GM20000 (cell line): ENCODE measurements at regions not wholly inside any gene's neighbourhood (a gene's known extent, or its start where the extent isn't known, plus 50 kb on each side); places are given as distances from the start of the nearest gene placed in this dataset.

Source experiments
- DNase-seq: peaks from one replicate; pipeline ENCODE4 v3.0.0; 2012; ENCODE audit warnings: low spot score
- TF ChIP-seq, protein P1 (sequence below): IDR thresholded peaks from 2 replicates; pipeline ENCODE4 v1.5.1; 2012; ENCODE audit warnings: mild to moderate bottlenecking, control low read depth; ENCODE audit errors: extremely low read depth, missing control alignments

DNA sequence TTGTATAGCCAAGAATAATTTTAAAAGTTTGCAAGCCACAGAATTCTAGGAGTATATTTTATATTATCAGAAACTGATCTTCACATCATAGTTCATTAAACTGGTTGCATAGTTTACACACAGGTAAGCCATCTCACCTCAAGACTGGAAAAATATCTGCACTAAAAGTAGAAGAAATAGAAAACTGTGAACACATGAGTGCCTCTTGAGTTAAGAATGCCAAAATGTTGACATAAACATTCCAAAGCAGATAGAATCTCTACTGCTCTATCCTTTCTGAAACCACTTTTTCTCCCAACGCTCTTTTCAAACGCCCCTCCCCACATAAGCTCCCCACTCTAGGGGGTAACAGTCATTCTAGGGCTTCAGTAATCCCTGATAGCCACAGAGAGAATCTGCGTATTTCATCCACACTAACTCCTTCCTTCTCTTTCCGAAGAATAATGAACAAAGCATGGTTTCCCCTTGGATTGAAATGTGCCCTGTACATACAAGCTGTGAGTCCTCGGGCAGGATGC lies 201.5 kb downstream of the IRS2 start:
- no peak for DNase-seq
- TF ChIP-seq, protein P1, sequence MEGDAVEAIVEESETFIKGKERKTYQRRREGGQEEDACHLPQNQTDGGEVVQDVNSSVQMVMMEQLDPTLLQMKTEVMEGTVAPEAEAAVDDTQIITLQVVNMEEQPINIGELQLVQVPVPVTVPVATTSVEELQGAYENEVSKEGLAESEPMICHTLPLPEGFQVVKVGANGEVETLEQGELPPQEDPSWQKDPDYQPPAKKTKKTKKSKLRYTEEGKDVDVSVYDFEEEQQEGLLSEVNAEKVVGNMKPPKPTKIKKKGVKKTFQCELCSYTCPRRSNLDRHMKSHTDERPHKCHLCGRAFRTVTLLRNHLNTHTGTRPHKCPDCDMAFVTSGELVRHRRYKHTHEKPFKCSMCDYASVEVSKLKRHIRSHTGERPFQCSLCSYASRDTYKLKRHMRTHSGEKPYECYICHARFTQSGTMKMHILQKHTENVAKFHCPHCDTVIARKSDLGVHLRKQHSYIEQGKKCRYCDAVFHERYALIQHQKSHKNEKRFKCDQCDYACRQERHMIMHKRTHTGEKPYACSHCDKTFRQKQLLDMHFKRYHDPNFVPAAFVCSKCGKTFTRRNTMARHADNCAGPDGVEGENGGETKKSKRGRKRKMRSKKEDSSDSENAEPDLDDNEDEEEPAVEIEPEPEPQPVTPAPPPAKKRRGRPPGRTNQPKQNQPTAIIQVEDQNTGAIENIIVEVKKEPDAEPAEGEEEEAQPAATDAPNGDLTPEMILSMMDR, result no peak

DNA sequence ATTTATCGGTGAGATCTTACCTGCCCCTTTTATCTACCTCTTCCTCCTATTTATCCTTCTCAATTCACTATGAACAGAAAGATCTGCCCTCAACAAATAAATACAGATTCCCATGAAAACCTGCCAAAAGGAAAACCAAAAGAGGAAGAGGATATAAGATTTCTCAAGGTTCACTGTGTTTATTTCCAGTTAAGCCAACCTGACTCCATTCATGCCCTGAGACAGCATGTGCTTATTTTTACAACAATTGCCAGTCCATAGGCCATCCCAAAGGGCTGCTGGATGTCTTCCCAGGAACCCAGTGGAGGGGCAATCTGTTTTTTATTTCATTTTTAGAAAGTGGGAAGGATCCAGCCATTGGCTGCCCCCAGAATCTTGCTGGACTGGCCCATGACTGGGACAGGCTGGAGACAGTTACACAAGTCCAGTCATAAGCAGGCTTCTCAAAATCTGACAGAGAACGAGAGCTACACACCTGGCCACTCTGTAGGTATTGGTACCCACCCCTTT lies 209.1 kb downstream of the IRS2 start:
- no peak for DNase-seq
- TF ChIP-seq, protein P1, result no peak

DNA sequence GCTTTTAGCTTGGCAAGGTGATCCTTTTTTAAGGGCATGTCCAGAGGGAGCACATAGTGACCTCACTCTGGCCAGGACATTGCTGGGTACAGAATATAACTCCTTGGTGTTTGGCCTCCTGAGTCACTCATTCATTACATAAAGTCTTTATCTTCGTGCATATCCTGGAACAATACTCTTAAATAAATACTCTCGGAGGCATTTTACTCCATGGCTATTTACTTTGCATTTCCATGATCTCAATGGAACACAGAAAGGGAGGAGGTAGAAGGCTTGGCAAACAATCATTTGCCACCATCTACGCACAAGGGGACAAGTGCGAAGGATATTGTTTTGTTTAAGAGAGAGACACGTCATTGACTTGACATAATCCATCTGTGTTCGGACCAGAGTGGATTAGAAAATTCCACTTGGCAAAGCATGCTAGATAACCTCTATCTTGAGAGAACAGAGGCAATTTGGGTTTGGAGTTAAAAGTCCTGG lies 210.0 kb downstream of the IRS2 start:
- TF ChIP-seq, protein P1, result no peak
- DNase-seq, result no peak

DNA sequence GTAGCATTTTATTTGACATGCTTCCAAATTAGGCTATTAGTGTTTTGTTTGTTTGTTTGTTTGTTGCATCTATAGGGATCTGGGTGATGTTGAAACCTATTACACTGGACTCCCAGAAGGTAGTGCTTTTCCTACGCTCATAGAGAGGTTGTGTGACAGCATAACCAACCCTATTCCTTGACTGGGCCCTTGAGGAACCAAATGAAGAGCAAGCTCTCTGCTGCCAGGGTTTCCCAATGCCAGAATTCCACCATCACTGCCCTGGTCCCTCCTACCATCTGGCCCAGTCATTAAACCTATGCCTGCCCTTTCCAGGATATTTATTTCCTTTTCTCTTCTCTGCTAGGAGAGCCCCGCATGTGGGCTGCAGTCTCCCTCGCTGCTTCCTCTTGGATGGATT lies 210.6 kb downstream of the IRS2 start:
- no peak for DNase-seq
- TF ChIP-seq, protein P1, result no peak

DNA sequence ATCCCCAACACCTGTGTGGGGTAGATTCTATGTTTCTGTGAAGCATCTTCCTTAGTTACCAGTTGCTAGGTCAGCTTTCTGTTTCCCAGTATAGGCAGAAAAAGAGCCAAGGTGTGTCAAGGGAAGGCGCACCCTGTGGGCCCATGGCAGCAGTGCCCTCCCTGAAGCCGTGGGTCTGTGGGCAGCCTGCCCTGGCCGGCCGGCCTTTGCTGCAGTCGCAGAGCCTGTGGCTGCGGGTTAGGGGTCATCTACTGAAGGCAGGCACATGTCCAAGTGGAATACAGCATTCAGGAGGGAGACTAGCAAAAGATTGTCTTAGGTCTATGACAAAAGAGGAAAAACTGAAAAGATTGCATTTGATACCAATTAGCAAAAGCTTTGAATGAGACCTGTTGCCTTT lies 214.0 kb downstream of the IRS2 start:
- no peak for DNase-seq
- TF ChIP-seq, protein P1, result no peak

DNA sequence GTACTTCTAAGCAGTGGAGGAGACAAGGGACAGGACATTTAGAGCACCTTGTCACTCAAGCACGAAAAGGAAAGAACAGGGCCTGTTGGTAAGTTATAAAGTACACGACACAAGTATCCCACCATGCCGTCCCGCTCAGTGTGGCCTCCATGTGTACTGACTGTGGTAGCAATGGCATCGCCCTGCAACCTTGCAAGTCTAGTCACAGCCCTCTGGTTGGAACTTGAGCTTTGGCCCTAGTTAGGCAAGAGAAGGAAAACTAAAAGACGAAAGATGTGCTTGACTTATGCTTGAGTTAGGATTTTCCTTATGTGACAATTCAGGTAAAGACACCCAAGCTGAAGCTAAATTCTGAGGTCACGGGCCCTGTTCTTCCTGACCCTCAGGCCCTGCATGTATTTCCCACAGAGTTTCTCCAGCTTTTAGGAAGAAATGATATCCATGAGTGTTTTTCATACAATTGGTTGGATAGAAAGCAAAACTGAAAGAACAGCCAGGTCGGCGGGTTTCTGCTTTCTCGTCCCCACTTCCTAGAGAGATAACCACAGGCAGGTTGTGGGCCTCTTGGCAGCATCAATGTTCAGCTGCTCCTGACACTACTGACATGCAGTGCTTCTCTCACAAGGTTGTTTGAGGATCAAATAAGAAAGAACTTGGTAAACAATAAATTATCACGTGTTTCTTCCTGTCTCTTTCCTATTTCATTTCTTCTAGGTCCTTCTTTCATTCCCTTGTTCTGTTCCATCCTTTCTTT lies 216.2 kb downstream of the IRS2 start:
- DNase-seq, result peak; percentile 18
- TF ChIP-seq, protein P1, result no peak

DNA sequence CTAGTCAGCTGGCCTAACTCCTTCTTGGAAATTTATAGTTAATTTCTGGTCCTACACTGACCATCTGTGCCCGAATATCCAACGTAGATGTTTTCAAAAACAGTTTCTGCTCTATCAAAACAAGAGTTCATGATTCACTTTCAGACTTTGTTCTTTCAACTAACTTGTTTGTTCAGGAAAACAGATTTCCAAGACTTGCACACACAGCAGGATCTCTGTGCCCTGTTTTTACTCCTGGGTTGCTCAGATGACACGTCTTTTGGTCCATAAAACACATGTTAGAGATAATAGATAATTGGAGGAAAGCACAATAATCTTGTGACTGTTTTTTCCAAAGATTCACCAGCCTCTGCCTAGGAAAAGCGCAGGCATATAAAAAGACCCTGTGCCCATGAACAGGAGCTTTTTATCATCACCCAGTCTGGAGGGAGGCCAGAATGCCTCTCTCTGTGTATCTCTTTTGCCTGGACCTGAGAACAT lies 218.0 kb downstream of the IRS2 start:
- DNase-seq, result no peak
- TF ChIP-seq, protein P1, result no peak
